ENCODE measurements at regions not wholly inside any gene's neighbourhood (a gene's known extent, or its start where the extent isn't known, plus 50 kb on each side); places are given as distances from the start of the nearest gene placed in this dataset.

DNA sequence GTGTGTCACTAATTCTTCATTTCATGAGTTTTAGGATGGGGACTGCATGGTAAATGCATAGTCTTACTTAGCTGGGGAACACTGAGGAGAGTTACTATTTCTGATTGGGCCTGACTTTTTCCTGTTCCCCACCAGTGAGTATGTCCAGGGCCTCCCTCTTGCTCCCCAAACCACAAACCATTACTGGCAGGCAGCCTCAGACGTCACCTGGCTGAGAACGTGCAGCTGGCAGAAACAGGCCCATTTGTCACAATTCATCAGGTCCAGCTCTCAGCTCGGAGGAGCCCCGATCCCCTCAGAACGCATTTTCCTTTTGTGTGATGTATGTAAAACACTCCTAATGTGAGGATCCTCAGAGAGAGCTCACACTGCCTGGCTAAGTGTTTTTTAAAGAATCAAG is 71.7 kb upstream of the SIX3 start:
- no peak for FAIRE-seq

DNA sequence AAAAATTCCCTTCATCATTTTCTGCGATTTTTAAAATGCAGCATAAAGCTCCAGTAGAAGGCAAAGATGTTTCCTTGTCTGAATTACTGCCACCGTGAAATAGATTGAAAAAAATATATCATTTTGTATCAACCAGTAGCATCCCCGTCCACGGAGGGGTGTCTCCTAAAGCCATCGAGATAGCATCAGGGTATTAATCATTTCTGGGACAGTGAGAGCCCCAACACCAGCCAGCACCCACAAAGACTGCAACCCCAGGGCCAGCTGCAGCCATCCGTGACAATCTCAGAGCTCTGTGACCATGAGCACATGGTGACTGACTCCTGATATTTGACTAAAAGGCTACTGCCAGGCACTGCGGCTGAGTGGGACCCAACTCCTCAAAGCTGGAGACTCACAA is 64.1 kb upstream of the SIX3 start:
- DNase-seq (ENCODE audit: insufficient read length, low spot score), result no peak
- FAIRE-seq, result no peak

More for the DNA sequence above, 71.7 kb upstream of the SIX3 start:
- DNase-seq (ENCODE audit: insufficient read length, low spot score), result no peak

DNA sequence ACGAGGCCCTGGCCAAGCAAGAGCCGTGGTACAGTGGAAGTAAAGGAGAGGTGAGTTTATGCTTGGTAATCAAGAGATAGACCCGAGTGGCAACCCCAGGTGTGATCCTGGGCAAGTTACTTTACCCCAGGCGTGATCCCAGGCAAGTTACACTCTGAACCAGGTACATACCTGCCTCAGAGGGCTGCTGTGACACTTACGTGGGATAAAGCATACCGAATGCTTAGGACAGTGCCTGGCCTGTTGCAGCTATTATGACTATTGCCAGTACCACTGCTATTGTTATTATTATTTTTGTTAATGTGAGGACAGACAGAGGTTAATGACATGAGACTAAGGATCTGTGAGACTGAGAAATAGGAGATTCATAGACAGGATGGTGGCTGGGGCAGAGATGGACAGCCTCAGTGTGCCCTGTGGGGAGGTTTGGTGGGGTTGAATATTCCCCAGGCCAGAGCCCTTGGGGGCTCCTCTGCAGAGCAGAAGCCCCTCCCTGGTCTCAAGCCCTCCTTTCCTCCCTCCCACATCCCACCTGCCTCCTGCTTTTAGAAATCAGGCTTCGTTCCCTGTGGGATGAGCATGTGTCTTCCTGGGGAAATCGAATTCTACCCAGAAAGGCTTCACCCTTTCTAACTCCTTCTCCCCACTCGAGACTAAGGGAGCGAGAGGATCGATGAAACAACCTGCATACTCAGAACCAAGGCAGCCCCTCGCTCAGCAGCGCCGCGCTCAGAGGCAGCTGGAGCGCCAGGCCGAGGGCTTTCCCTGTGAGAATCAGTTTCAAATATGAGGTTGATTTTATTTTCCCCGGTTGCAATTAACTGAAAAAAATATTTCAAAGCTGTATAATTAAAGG is 62.0 kb upstream of the SIX3 start:
- DNase-seq (ENCODE audit: insufficient read length, low spot score) (no peak), FAIRE-seq (no peak)

DNA sequence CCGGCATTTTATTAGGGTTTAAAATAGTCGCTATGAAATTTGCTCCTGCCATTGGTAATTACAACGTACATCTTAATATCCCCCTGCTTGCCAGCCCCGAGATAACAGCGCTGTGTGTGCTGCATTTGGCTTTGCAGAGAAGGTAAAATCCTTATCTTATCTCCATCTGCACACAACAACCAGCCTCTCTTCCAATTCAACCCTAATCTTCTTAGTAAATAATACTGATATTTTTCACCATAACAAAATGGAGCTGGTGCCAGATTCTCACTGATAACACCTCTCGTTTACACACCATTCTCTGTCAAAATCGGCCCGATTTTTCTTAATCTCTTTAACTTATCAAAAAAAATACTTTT is 61.4 kb upstream of the SIX3 start:
- FAIRE-seq, result no peak
- no peak for DNase-seq (ENCODE audit: insufficient read length, low spot score)

DNA sequence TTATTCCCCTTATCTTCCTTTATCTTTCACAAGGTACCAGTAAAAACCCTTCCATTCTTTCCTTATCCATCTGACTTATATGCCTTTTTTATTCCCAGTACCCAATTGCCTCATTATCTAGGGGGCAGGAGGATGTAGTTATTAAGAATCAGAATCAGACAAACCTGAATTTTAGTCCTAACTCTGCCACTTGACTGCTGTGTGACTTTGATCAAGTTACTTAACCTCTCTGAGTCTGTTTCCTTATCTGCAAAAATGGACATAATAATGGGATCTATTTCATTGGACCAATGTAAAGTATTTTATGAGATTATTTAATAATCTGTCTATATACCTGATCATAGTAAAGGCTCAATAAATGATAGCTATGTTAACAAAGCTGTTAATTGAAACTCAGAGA is 59.6 kb upstream of the SIX3 start:
- FAIRE-seq (no peak), DNase-seq (ENCODE audit: insufficient read length, low spot score) (no peak)

DNA sequence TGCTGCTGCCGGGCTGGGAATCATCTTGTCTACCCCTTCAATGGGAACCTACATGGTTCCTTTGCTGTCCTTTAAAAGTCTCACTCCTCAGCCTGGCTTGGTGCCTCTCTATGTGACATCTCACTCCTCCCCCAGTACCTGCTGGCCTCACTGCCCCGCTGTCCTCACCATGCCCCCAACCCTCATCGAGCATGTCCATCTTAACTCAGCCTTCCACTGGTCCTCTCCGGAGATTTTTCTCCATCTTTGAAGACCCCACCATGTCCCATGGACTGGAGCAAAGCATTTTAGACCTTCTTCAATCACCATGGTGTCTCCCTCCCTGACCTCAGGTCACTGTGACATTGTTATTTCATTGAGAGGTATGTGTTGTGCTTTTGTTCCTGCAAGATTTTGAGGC is 58.1 kb upstream of the SIX3 start:
- no peak for DNase-seq (ENCODE audit: insufficient read length, low spot score)

DNA sequence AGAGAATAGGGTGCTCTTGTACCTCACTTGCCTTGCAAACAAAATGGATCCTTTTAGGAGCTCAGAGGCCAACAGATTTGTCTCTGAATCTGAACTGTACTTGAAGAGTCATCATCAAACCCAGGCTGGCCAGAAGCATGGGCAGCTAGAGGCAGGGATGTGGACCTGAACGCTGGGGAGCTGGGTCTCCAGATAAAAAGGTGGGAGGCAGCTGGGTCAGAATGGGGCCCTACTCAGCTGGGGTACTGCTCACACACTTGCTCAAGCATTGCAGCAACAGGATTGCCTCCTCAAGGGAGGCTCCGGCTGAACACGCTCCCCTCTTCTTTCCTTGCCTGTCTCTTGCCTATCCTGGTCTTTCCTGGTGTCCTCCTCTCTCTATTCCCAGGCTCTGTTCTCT is 57.3 kb upstream of the SIX3 start:
- no peak for FAIRE-seq
- no peak for DNase-seq (ENCODE audit: insufficient read length, low spot score)

More for the DNA sequence above, 58.1 kb upstream of the SIX3 start:
- FAIRE-seq, result no peak

DNA sequence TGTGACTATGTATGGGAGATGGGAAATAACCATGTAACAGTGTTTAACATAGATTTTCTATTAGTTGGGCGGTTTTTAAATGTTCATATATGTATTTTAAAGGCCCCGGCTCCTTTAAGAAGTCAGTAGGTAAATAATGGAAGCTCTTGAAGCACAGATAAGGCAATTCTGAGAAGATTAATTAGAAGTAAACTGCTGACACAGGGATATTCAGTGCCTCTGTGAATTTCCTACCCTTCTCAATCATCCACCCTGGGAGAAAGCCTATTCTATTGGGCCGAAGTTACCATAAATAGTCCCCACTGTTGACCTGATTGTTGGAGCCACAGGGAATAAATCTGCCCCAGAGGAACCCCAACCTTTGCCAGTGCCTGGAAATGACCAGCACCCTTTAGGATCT is 56.8 kb upstream of the SIX3 start:
- FAIRE-seq, result no peak

DNA sequence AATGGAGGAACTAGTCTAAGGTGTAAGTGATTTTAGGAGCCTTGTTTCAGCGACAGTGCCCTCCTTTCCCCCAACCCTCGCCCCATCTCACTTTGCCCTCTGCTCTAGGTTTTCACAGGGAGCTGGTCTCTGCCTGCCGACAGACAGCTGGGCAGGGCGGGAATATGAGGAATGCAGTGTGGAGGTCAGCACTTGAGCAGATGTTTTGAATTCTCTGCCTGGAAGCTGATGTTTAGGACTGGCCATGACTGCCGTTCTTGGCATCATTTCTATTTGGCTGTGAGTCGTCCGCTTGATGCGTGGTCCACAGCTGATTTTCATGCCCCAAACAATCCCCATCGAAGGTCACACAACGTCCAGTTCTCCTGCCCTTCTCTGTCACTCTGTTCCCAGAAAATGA is 55.1 kb upstream of the SIX3 start:
- no peak for DNase-seq (ENCODE audit: insufficient read length, low spot score)
- no peak for FAIRE-seq

More for the DNA sequence above, 56.8 kb upstream of the SIX3 start:
- DNase-seq (ENCODE audit: insufficient read length, low spot score), result no peak

DNA sequence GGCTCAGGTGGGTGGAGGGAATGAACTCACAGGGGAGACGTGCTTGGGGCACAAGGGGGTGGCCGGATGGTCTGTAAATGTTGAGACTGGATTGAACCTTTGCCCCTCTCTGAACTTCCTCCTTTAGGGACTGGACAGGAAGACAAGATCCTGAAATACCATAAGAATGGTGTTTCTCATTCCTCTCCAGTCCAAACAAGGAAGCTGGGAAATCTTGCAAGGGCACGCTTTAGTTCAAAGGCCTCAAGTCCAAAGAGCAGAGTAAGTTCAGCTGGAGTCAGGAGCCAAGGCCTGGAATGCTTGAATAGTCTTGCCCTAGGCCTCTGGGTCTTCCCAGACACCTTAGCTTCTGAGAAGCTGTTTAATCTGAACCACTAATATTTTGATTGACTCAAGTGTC is 52.4 kb upstream of the SIX3 start:
- DNase-seq (ENCODE audit: insufficient read length, low spot score) (no peak), FAIRE-seq (no peak)

Measured in GM19239 (cell line).